ENCODE measurements at regions not wholly inside any gene's neighbourhood (a gene's known extent, or its start where the extent isn't known, plus 50 kb on each side); places are given as distances from the start of the nearest gene placed in this dataset.

- Histone ChIP-seq H3K4me1 (no peaks in the 10 kb centered on the region), H3K27ac (no peak overlapping the region), H3K36me3 (no peaks in the 10 kb centered on the region), H3K27me3 (no peaks in the 10 kb centered on the region), H3K9me3 (no peaks in the 10 kb centered on the region), H3K4me3 (no peak overlapping the region)
- intact Hi-C loops (cut with DNase I; ENCODE audit: low total_unique reads), result loop anchor here (5.0 kb wide), 1 partner anchor 370 kb away; no protein-coding TSS in a partner anchor
- no peak for TF ChIP-seq CTCF (IDR thresholded peaks at IDR 0.05)
- TF ChIP-seq POLR2A (IDR thresholded peaks at IDR 0.05), result no peak
- TF ChIP-seq POLR2AphosphoS5 (IDR thresholded peaks at IDR 0.05), result no peak
- DNase-seq (ENCODE audit: low spot score in 2 of 2), result no peak
Observed at GRCh38 chr3:8077126-8077525, 424.5 kb upstream of the LMCD1 start.

DNA sequence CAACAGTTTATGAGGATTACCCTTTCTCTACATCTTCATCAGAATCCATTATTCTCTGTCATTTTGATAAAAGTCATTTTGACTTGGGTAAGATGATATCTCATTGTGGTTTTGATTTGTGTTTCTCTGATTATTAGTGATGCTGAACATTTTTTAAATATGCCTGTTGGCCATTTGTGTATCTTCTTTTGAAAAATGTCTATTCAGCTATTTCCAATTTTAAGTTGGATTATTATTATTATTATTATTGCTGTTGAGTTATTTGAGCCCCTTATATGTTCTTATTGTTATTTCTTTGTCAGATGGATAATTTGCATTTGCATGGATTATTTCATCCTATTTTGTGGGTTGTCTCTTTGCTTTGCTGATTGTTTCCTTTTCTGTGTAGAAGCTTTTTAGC, 421.2 kb upstream of the LMCD1 start:
- Histone ChIP-seq H3K4me3 (no peak overlapping the region), H3K9me3 (no peaks in the 10 kb centered on the region), H3K27ac (no peak overlapping the region), H3K36me3 (no peaks in the 10 kb centered on the region), H3K27me3 (no peaks in the 10 kb centered on the region), H3K4me1 (no peaks in the 10 kb centered on the region)
- intact Hi-C loops (cut with DNase I; ENCODE audit: low total_unique reads), result no loop called here
- no peak for TF ChIP-seq POLR2A (IDR thresholded peaks at IDR 0.05)
- TF ChIP-seq POLR2AphosphoS5 (IDR thresholded peaks at IDR 0.05), result no peak
- TF ChIP-seq CTCF (IDR thresholded peaks at IDR 0.05), result no peak
- DNase-seq (ENCODE audit: low spot score in 2 of 2), result no peak

DNA sequence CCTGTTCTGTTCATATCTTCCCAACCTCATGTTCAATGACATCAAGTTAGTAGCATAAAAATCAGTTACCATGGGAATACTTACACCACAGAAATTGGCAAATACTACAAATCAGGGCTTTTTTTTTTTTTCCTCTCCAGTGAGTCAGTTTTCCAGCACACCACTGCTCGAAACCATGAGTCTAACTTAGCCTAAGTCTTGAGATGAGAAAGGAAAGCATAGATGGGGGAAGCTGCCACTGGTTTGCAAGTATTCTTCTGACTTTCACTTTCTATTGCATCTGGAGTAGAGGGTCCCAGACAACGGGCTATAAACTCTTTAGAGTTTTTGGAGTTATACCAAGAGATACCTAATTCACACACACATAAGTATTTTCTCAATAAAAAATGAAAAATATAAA, 416.1 kb upstream of the LMCD1 start:
- H3K36me3 ChIP-seq, result no peaks in the 10 kb centered on the region
- TF ChIP-seq CTCF (IDR thresholded peaks at IDR 0.05) (no peak), POLR2AphosphoS5 (IDR thresholded peaks at IDR 0.05) (no peak), POLR2A (IDR thresholded peaks at IDR 0.05) (no peak)
- intact Hi-C loops (cut with DNase I; ENCODE audit: low total_unique reads), result no loop called here
- H3K27me3 ChIP-seq, result no peaks in the 10 kb centered on the region
- DNase-seq (ENCODE audit: low spot score in 2 of 2), result no peak
- no peaks in the 10 kb centered on the region for H3K4me1 ChIP-seq
- H3K9me3 ChIP-seq, result no peaks in the 10 kb centered on the region
- no peak overlapping the region for H3K27ac ChIP-seq
- no peak overlapping the region for H3K4me3 ChIP-seq

DNA sequence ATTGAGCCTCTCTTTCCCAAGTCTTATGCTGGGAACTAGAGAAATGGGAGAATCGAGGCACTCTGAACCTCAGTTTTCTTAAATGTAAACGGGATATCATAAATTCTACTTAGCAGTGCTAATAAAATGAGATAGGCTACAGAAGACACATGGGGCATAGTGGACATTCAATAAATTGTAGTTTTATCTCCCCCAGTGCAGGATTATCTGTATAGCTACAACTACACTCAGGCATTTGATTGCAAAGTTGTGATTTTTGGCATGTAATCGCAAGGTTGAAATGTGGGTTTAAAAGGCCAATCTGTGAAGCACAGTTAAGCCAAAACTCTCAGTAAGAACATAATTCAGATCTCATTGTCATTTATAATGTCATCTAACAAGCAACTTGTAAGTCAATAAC, 413.7 kb upstream of the LMCD1 start:
- Histone ChIP-seq H3K27me3 (no peaks in the 10 kb centered on the region), H3K36me3 (no peaks in the 10 kb centered on the region), H3K9me3 (no peaks in the 10 kb centered on the region), H3K4me1 (no peaks in the 10 kb centered on the region), H3K4me3 (no peak overlapping the region), H3K27ac (no peak overlapping the region)
- TF ChIP-seq CTCF (IDR thresholded peaks at IDR 0.05), result no peak
- no peak for TF ChIP-seq POLR2AphosphoS5 (IDR thresholded peaks at IDR 0.05)
- no peak for TF ChIP-seq POLR2A (IDR thresholded peaks at IDR 0.05)
- no peak for DNase-seq (ENCODE audit: low spot score in 2 of 2)
- intact Hi-C loops (cut with DNase I; ENCODE audit: low total_unique reads), result no loop called here

DNA sequence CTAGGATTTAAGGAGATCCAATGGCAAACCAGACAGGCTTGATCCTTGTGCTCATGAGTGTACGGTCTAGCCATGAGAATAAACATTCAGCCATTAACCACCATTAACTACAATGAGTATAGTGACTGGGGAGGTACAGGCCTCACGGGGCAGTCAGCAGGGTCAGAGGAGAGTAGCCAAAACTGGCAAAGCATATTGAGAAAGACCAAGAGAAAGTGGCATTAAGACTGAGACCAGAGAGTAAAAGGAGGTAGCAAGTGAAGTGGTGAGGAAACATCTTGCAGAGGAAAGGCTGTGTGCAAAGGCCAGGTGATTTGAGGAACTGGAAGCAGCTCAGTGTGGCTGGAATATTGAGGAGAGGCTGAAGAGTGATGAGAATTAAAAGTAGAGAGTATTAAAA, 407.2 kb upstream of the LMCD1 start:
- Histone ChIP-seq H3K36me3 (no peaks in the 10 kb centered on the region), H3K27me3 (no peaks in the 10 kb centered on the region), H3K9me3 (no peaks in the 10 kb centered on the region), H3K4me3 (no peak overlapping the region), H3K4me1 (no peaks in the 10 kb centered on the region), H3K27ac (no peak overlapping the region)
- no peak for DNase-seq (ENCODE audit: low spot score in 2 of 2)
- intact Hi-C loops (cut with DNase I; ENCODE audit: low total_unique reads), result loop anchor here (5.0 kb wide), 1 partner anchor 247 kb away; no protein-coding TSS in a partner anchor
- TF ChIP-seq CTCF (IDR thresholded peaks at IDR 0.05) (no peak), POLR2A (IDR thresholded peaks at IDR 0.05) (no peak), POLR2AphosphoS5 (IDR thresholded peaks at IDR 0.05) (no peak)
